ENCODE measurements at regions not wholly inside any gene's neighbourhood (a gene's known extent, or its start where the extent isn't known, plus 50 kb on each side); places are given as distances from the start of the nearest gene placed in this dataset.

- Mint-ChIP-seq H3K4me3 (no peak overlapping the region), H3K9me3 (ENCODE audit: insufficient read depth) (no peaks in the 10 kb centered on the region), H3K27me3 (ENCODE audit: low read depth) (peaks cover 23% of the 10 kb centered on the region), H3K36me3 (ENCODE audit: low read depth) (no peaks in the 10 kb centered on the region), H3K4me1 (ENCODE audit: low read depth) (no peaks in the 10 kb centered on the region), H3K27ac (no peak overlapping the region)
- ATAC-seq (no peak), DNase-seq (no peak)
- ChIA-PET CTCF (interaction anchor here (1.2 kb wide), 1 partner anchor 74 kb away, joined by 3 read pairs; no protein-coding TSS in a partner anchor), POLR2A (no interaction called here)
Observed at GRCh38 chr20:24242763-24243162, 226.7 kb upstream of the SYNDIG1 start.

GRCh38 chr20:24241466-24241865 is 228.0 kb upstream of the SYNDIG1 start:
- no peak overlapping the region for H3K4me3 Mint-ChIP-seq

GRCh38 chr20:24236963-24237362 is 232.5 kb upstream of the SYNDIG1 start:
- ChIA-PET CTCF (no interaction called here), POLR2A (no interaction called here)
- Mint-ChIP-seq H3K36me3 (ENCODE audit: low read depth) (no peaks in the 10 kb centered on the region), H3K27me3 (ENCODE audit: low read depth) (peaks cover 20% of the 10 kb centered on the region), H3K27ac (no peak overlapping the region), H3K4me3 (no peak overlapping the region), H3K4me1 (ENCODE audit: low read depth) (no peaks in the 10 kb centered on the region), H3K9me3 (ENCODE audit: insufficient read depth) (no peaks in the 10 kb centered on the region)
- DNase-seq (no peak), ATAC-seq (no peak)

More at GRCh38 chr20:24241466-24241865, 228.0 kb upstream of the SYNDIG1 start:
- no peaks in the 10 kb centered on the region for H3K36me3 Mint-ChIP-seq (ENCODE audit: low read depth)
- H3K9me3 Mint-ChIP-seq (ENCODE audit: insufficient read depth) = no peaks in the 10 kb centered on the region
- no peak for ATAC-seq
- ChIA-PET CTCF (no interaction called here), POLR2A (no interaction called here)
- H3K27me3 Mint-ChIP-seq (ENCODE audit: low read depth) = peaks cover 26% of the 10 kb centered on the region
- no peaks in the 10 kb centered on the region for H3K4me1 Mint-ChIP-seq (ENCODE audit: low read depth)
- H3K27ac Mint-ChIP-seq = no peak overlapping the region
- DNase-seq = no peak

GRCh38 chr20:24236201-24236600 is 233.2 kb upstream of the SYNDIG1 start:
- no peak overlapping the region for H3K27ac Mint-ChIP-seq
- CTCF ChIA-PET = no interaction called here
- H3K27me3 Mint-ChIP-seq (ENCODE audit: low read depth) = peaks cover 20% of the 10 kb centered on the region
- H3K36me3 Mint-ChIP-seq (ENCODE audit: low read depth) = no peaks in the 10 kb centered on the region
- no peak for DNase-seq
- no peak for ATAC-seq
- POLR2A ChIA-PET = no interaction called here
- H3K4me3 Mint-ChIP-seq = no peak overlapping the region
- no peaks in the 10 kb centered on the region for H3K4me1 Mint-ChIP-seq (ENCODE audit: low read depth)
- no peaks in the 10 kb centered on the region for H3K9me3 Mint-ChIP-seq (ENCODE audit: insufficient read depth)

- H3K36me3 Mint-ChIP-seq (ENCODE audit: low read depth) = no peaks in the 10 kb centered on the region
- peaks cover 20% of the 10 kb centered on the region for H3K27me3 Mint-ChIP-seq (ENCODE audit: low read depth)
- H3K4me3 Mint-ChIP-seq = no peak overlapping the region
- no peak for DNase-seq
- CTCF ChIA-PET = no interaction called here
- POLR2A ChIA-PET = no interaction called here
- H3K9me3 Mint-ChIP-seq (ENCODE audit: insufficient read depth) = no peaks in the 10 kb centered on the region
- ATAC-seq = no peak
- H3K27ac Mint-ChIP-seq = no peak overlapping the region
- H3K4me1 Mint-ChIP-seq (ENCODE audit: low read depth) = no peaks in the 10 kb centered on the region
Observed at GRCh38 chr20:24235296-24236175, 233.9 kb upstream of the SYNDIG1 start.

- no peak overlapping the region for H3K27ac Mint-ChIP-seq
Observed at GRCh38 chr20:24227600-24227999, 239.0 kb upstream of the GGTLC1 start.

GRCh38 chr20:24212494-24212893 is 223.9 kb upstream of the GGTLC1 start:
- H3K4me3 Mint-ChIP-seq = no peak overlapping the region
- no peak for DNase-seq
- POLR2A ChIA-PET = no interaction called here
- peaks cover 8% of the 10 kb centered on the region for H3K4me1 Mint-ChIP-seq (ENCODE audit: low read depth)
- CTCF ChIA-PET = no interaction called here
- H3K27ac Mint-ChIP-seq = no peak overlapping the region
- no peaks in the 10 kb centered on the region for H3K36me3 Mint-ChIP-seq (ENCODE audit: low read depth)
- no peaks in the 10 kb centered on the region for H3K9me3 Mint-ChIP-seq (ENCODE audit: insufficient read depth)
- H3K27me3 Mint-ChIP-seq (ENCODE audit: low read depth) = peaks cover 29% of the 10 kb centered on the region
- no peak for ATAC-seq

More at GRCh38 chr20:24227600-24227999, 239.0 kb upstream of the GGTLC1 start:
- POLR2A ChIA-PET = no interaction called here
- no peak overlapping the region for H3K4me3 Mint-ChIP-seq
- H3K9me3 Mint-ChIP-seq (ENCODE audit: insufficient read depth) = no peaks in the 10 kb centered on the region
- H3K36me3 Mint-ChIP-seq (ENCODE audit: low read depth) = no peaks in the 10 kb centered on the region
- H3K4me1 Mint-ChIP-seq (ENCODE audit: low read depth) = no peaks in the 10 kb centered on the region
- H3K27me3 Mint-ChIP-seq (ENCODE audit: low read depth) = peaks cover 25% of the 10 kb centered on the region
- CTCF ChIA-PET = no interaction called here
- DNase-seq (no peak), ATAC-seq (no peak)

- CTCF ChIA-PET = no interaction called here
- peaks cover 8% of the 10 kb centered on the region for H3K4me1 Mint-ChIP-seq (ENCODE audit: low read depth)
- no peak overlapping the region for H3K27ac Mint-ChIP-seq
- no peaks in the 10 kb centered on the region for H3K9me3 Mint-ChIP-seq (ENCODE audit: insufficient read depth)
- ATAC-seq (no peak), DNase-seq (no peak)
- H3K27me3 Mint-ChIP-seq (ENCODE audit: low read depth) = peaks cover 25% of the 10 kb centered on the region
- no peak overlapping the region for H3K4me3 Mint-ChIP-seq
- POLR2A ChIA-PET = no interaction called here
- H3K36me3 Mint-ChIP-seq (ENCODE audit: low read depth) = no peaks in the 10 kb centered on the region
Observed at GRCh38 chr20:24211972-24212371, 223.4 kb upstream of the GGTLC1 start.

- no peak for DNase-seq
- peaks cover 20% of the 10 kb centered on the region for H3K27me3 Mint-ChIP-seq (ENCODE audit: low read depth)
- H3K27ac Mint-ChIP-seq = no peak overlapping the region
- ChIA-PET CTCF (no interaction called here), POLR2A (no interaction called here)
- no peaks in the 10 kb centered on the region for H3K36me3 Mint-ChIP-seq (ENCODE audit: low read depth)
- peaks cover 8% of the 10 kb centered on the region for H3K4me1 Mint-ChIP-seq (ENCODE audit: low read depth)
- no peak for ATAC-seq
- no peaks in the 10 kb centered on the region for H3K9me3 Mint-ChIP-seq (ENCODE audit: insufficient read depth)
- no peak overlapping the region for H3K4me3 Mint-ChIP-seq
Observed at GRCh38 chr20:24210356-24210755, 221.8 kb upstream of the GGTLC1 start.

- Mint-ChIP-seq H3K27me3 (ENCODE audit: low read depth) (peaks cover 18% of the 10 kb centered on the region), H3K4me3 (no peak overlapping the region), H3K36me3 (ENCODE audit: low read depth) (no peaks in the 10 kb centered on the region), H3K4me1 (ENCODE audit: low read depth) (peaks cover 10% of the 10 kb centered on the region), H3K9me3 (ENCODE audit: insufficient read depth) (no peaks in the 10 kb centered on the region), H3K27ac (no peak overlapping the region)
- no peak for DNase-seq
- CTCF ChIA-PET = interaction anchor here (1.0 kb wide), 1 partner anchor 108 kb away, joined by 3 read pairs; no protein-coding TSS in a partner anchor
- POLR2A ChIA-PET = interaction anchor here (0.7 kb wide), 1 partner anchor 592 kb away, joined by 3 read pairs; no protein-coding TSS in a partner anchor
- ATAC-seq = no peak
Observed at GRCh38 chr20:24208652-24209051, 220.1 kb upstream of the GGTLC1 start.

GRCh38 chr20:24207803-24208300 is 219.3 kb upstream of the GGTLC1 start:
- CTCF ChIA-PET = no interaction called here
- POLR2A ChIA-PET = no interaction called here
- H3K4me3 Mint-ChIP-seq = no peak overlapping the region
- no peaks in the 10 kb centered on the region for H3K9me3 Mint-ChIP-seq (ENCODE audit: insufficient read depth)
- no peaks in the 10 kb centered on the region for H3K36me3 Mint-ChIP-seq (ENCODE audit: low read depth)
- H3K27ac Mint-ChIP-seq = no peak overlapping the region
- H3K27me3 Mint-ChIP-seq (ENCODE audit: low read depth) = peaks cover 15% of the 10 kb centered on the region
- peaks cover 10% of the 10 kb centered on the region for H3K4me1 Mint-ChIP-seq (ENCODE audit: low read depth)
- ATAC-seq (no peak), DNase-seq (no peak)

GRCh38 chr20:24206995-24207394 is 218.4 kb upstream of the GGTLC1 start:
- CTCF ChIA-PET = no interaction called here
- Mint-ChIP-seq H3K27ac (no peak overlapping the region), H3K4me1 (ENCODE audit: low read depth) (peaks cover 2% of the 10 kb centered on the region), H3K27me3 (ENCODE audit: low read depth) (peaks cover 6% of the 10 kb centered on the region), H3K36me3 (ENCODE audit: low read depth) (no peaks in the 10 kb centered on the region), H3K4me3 (no peak overlapping the region), H3K9me3 (ENCODE audit: insufficient read depth) (no peaks in the 10 kb centered on the region)
- DNase-seq (no peak), ATAC-seq (no peak)
- POLR2A ChIA-PET = no interaction called here

Measured in activated CD8-positive, alpha-beta T cell treated with anti-CD3 and anti-CD28 coated beads, Interleukin-2, amount 10 ng/mL, durations not matched to agents 7 days and 5 days (primary cell).